Hepatocyte (in vitro differentiated cells): ENCODE measurements at regions not wholly inside any gene's neighbourhood (a gene's known extent, or its start where the extent isn't known, plus 50 kb on each side); places are given as distances from the start of the nearest gene placed in this dataset.

Experiments used
- DNase-seq: peaks from one replicate; pipeline ENCODE4 v3.0.0-alpha.2; 2016; ENCODE audit warnings: low spot score
- H2AFZ ChIP-seq: fragments of 200-600 bp; sonication (generic); 2 replicates; pipeline ENCODE4 v1.6.0; 2016; ENCODE audit warnings: antibody characterized with exemption, mild to moderate bottlenecking
- H3K27ac ChIP-seq: fragments of 200-600 bp; sonication (generic); 2 replicates; pipeline ENCODE4 v1.5.1; 2016; ENCODE audit warnings: mild to moderate bottlenecking
- H3K27me3 ChIP-seq: fragments of 200-600 bp; sonication (generic); 2 replicates; pipeline ENCODE4 v1.6.1; 2016
- H3K36me3 ChIP-seq: fragments of 200-600 bp; sonication (generic); replicated peaks from 2 replicates; pipeline ENCODE4 v1.5.1; 2016; ENCODE audit warnings: low read depth; ENCODE audit not compliant: insufficient read depth
- H3K4me1 ChIP-seq: fragments of 200-600 bp; sonication (generic); 2 replicates; pipeline ENCODE4 v1.5.1; 2016; ENCODE audit warnings: mild to moderate bottlenecking, moderate library complexity; ENCODE audit not compliant: insufficient read depth
- H3K4me2 ChIP-seq: fragments of 200-600 bp; sonication (generic); 2 replicates; pipeline ENCODE4 v1.6.0; 2016
- H3K4me3 ChIP-seq: fragments of 200-600 bp; sonication (generic); 2 replicates; pipeline ENCODE4 v1.5.1; 2016; ENCODE audit warnings: mild to moderate bottlenecking
- H3K79me2 ChIP-seq: fragments of 200-600 bp; sonication (generic); 2 replicates; pipeline ENCODE4 v1.6.0; 2017; ENCODE audit warnings: mild to moderate bottlenecking
- H3K9me2 ChIP-seq: fragments of 200-600 bp; sonication (generic); replicated peaks from 2 replicates; pipeline ENCODE4 v1.6.0; 2017; ENCODE audit warnings: mild to moderate bottlenecking; ENCODE audit not compliant: insufficient read depth
- H3K9me3 ChIP-seq: fragments of 200-600 bp; sonication (generic); 2 replicates; pipeline ENCODE4 v1.5.1; 2016; ENCODE audit warnings: low read depth, mild to moderate bottlenecking
- H4K20me1 ChIP-seq: fragments of 200-600 bp; sonication (generic); 2 replicates; pipeline ENCODE4 v1.6.0; 2016; ENCODE audit warnings: mild to moderate bottlenecking; ENCODE audit not compliant: insufficient read depth, poor library complexity, severe bottlenecking
- EZH2 ChIP-seq: fragments of 200-600 bp; sonication (generic); IDR thresholded peaks from 2 replicates; pipeline ENCODE4 v1.6.1; 2016; ENCODE audit warnings: antibody characterized with exemption, mild to moderate bottlenecking, borderline replicate concordance
- EZH2phosphoT487 ChIP-seq: fragments of 200-600 bp; sonication (generic); IDR thresholded peaks from one replicate; pipeline ENCODE4 v1.6.1; 2018; ENCODE audit warnings: antibody characterized with exemption, mild to moderate bottlenecking, low read depth, moderate library complexity; ENCODE audit not compliant: unreplicated experiment, severe bottlenecking
- WGBS: methylation state at CpG from one replicate; pipeline ENCODE4 v1.1.6; 2016; ENCODE audit warnings: low lambda C conversion rate; ENCODE audit errors: missing lambda C conversion rate; 5-methylcytosine and 5-hydroxymethylcytosine counted together
- TF ChIP-seq, protein P1 (sequence below): fragments of 200-600 bp; sonication (generic); IDR thresholded peaks from 2 replicates; pipeline ENCODE4 v1.5.1; 2016; ENCODE audit warnings: antibody characterized with exemption, mild to moderate bottlenecking; ENCODE audit not compliant: poor library complexity

DNA sequence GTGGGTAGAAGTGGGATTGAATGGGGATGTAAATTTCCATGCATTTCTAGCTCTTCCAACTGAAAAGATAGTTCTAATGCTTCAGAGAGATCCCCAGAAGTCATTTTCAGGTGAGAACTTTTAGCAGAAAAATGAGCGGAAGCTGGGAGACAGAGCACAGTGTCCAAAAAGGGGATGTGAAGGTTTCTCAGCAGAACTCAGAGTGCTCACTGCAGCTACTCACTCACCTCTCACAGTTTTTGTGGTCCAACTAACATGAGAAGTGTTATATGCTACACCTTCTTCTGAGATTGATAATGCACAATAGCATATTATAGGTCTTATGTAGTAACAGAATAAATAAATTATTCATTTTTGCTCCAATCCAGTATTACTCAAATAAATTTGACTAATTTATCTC, 519.2 kb upstream of the HS3ST5 start:
- H3K4me1 ChIP-seq: no peaks in the 10 kb centered on the region
- WGBS: 100% methylated on average over 1 of the region's 1 CpG
- no peaks in the 10 kb centered on the region for H3K79me2 ChIP-seq
- TF ChIP-seq, protein P1, sequence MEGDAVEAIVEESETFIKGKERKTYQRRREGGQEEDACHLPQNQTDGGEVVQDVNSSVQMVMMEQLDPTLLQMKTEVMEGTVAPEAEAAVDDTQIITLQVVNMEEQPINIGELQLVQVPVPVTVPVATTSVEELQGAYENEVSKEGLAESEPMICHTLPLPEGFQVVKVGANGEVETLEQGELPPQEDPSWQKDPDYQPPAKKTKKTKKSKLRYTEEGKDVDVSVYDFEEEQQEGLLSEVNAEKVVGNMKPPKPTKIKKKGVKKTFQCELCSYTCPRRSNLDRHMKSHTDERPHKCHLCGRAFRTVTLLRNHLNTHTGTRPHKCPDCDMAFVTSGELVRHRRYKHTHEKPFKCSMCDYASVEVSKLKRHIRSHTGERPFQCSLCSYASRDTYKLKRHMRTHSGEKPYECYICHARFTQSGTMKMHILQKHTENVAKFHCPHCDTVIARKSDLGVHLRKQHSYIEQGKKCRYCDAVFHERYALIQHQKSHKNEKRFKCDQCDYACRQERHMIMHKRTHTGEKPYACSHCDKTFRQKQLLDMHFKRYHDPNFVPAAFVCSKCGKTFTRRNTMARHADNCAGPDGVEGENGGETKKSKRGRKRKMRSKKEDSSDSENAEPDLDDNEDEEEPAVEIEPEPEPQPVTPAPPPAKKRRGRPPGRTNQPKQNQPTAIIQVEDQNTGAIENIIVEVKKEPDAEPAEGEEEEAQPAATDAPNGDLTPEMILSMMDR: no peak
- no peak for TF ChIP-seq EZH2
- no peak for TF ChIP-seq EZH2phosphoT487
- no peaks in the 10 kb centered on the region for H4K20me1 ChIP-seq
- no peak overlapping the region for H2AFZ ChIP-seq
- H3K27ac ChIP-seq: no peak overlapping the region
- no peak overlapping the region for H3K4me3 ChIP-seq
- no peak for DNase-seq
- H3K4me2 ChIP-seq: no peak overlapping the region
- no peaks in the 10 kb centered on the region for H3K36me3 ChIP-seq
- H3K9me2 ChIP-seq: no peaks in the 10 kb centered on the region
- H3K27me3 ChIP-seq: no peaks in the 10 kb centered on the region
- H3K9me3 ChIP-seq: no peaks in the 10 kb centered on the region

DNA sequence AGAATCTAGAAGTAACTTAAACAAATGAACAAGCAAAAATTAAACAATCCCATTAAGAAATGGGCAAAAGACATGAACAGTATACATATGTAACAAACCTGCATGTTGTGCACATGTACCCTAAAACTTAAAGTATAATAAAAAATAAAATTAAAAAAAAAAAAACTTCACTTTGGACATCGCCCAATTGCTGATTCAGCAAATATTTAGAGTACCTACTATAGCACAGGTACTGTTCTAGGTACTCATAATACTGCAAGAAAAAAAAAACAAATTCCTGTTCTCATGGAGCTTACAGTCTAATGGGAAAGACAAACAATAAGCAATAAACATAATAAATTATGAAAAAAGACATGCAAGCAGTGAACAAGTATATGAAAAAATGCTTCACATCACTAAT, 501.5 kb upstream of the HS3ST5 start:
- Histone ChIP-seq H3K36me3 (no peaks in the 10 kb centered on the region), H3K27ac (no peak overlapping the region), H3K4me2 (no peak overlapping the region), H3K9me3 (no peaks in the 10 kb centered on the region), H3K4me1 (no peaks in the 10 kb centered on the region), H4K20me1 (no peaks in the 10 kb centered on the region), H3K27me3 (no peaks in the 10 kb centered on the region), H2AFZ (no peak overlapping the region), H3K4me3 (no peak overlapping the region), H3K9me2 (no peaks in the 10 kb centered on the region), H3K79me2 (no peaks in the 10 kb centered on the region)
- no peak for TF ChIP-seq EZH2phosphoT487
- no peak for DNase-seq
- 88% methylated on average over 1 of the region's 1 CpG for WGBS

- 75% methylated on average over 2 of the region's 2 CpGs for WGBS
- no peaks in the 10 kb centered on the region for H3K9me2 ChIP-seq
- no peaks in the 10 kb centered on the region for H3K4me1 ChIP-seq
- H2AFZ ChIP-seq: no peak overlapping the region
- no peak overlapping the region for H3K4me3 ChIP-seq
- no peak overlapping the region for H3K4me2 ChIP-seq
- TF ChIP-seq EZH2phosphoT487 (no peak), EZH2 (no peak)
- TF ChIP-seq, protein P1: no peak
- H3K79me2 ChIP-seq: no peaks in the 10 kb centered on the region
- no peaks in the 10 kb centered on the region for H3K9me3 ChIP-seq
- no peaks in the 10 kb centered on the region for H4K20me1 ChIP-seq
- H3K27ac ChIP-seq: no peak overlapping the region
- no peaks in the 10 kb centered on the region for H3K27me3 ChIP-seq
- H3K36me3 ChIP-seq: no peaks in the 10 kb centered on the region
- DNase-seq: no peak
These were observed 496.2 kb upstream of the HS3ST5 start for GRCh38 chr6:114839019-114839418.

GRCh38 chr6:114833211-114833610, 490.4 kb upstream of the HS3ST5 start:
- DNase-seq: no peak

More at GRCh38 chr6:114833211-114833610, 490.4 kb upstream of the HS3ST5 start:
- 91% methylated on average over 1 of the region's 1 CpG for WGBS
- H3K4me1 ChIP-seq: no peaks in the 10 kb centered on the region
- H3K36me3 ChIP-seq: no peaks in the 10 kb centered on the region
- H3K27me3 ChIP-seq: no peaks in the 10 kb centered on the region
- H2AFZ ChIP-seq: no peak overlapping the region
- no peak overlapping the region for H3K4me3 ChIP-seq
- no peaks in the 10 kb centered on the region for H3K79me2 ChIP-seq
- no peaks in the 10 kb centered on the region for H4K20me1 ChIP-seq
- no peak overlapping the region for H3K4me2 ChIP-seq
- TF ChIP-seq EZH2: no peak
- no peaks in the 10 kb centered on the region for H3K9me2 ChIP-seq
- H3K27ac ChIP-seq: no peak overlapping the region
- H3K9me3 ChIP-seq: no peaks in the 10 kb centered on the region
